SK-N-SH treated with all-trans-retinoic acid at 6 μM for 48 hours (cell line): ENCODE measurements at regions not wholly inside any gene's neighbourhood (a gene's known extent, or its start where the extent isn't known, plus 50 kb on each side); places are given as distances from the start of the nearest gene placed in this dataset.

ENCODE experiments used
- ATAC-seq: fragments of 200-7000 bp; cut with Tn5 transposase; 3 replicates; pipeline ENCODE4 v1.9.1; 2020; ENCODE audit warnings: mild to moderate bottlenecking, moderate library complexity
- ARNTL ChIP-seq: fragments of 450-650 bp; formaldehyde crosslinking; IDR thresholded peaks from 2 replicates; pipeline ENCODE4 v1.5.0; 2020; ENCODE audit warnings: low read depth, mild to moderate bottlenecking, moderate library complexity, borderline replicate concordance
- BACH2 ChIP-seq: fragments of 250-450 bp; sonication (Bioruptor Pico); IDR thresholded peaks from 2 replicates; pipeline ENCODE4 v1.9.0; 2021; ENCODE audit warnings: mild to moderate bottlenecking, borderline replicate concordance
- CSRNP3 ChIP-seq: fragments of 250-450 bp; sonication (Bioruptor Pico); IDR thresholded peaks from 2 replicates; pipeline ENCODE4 v1.5.1; 2021; ENCODE audit warnings: mild to moderate bottlenecking, moderate library complexity
- GLIS3 ChIP-seq: fragments of 250-450 bp; sonication (Bioruptor Pico); IDR thresholded peaks from 2 replicates; pipeline ENCODE4 v1.5.0; 2020; ENCODE audit warnings: mild to moderate bottlenecking, moderate library complexity
- ISL1 ChIP-seq: fragments of 250-450 bp; sonication (Bioruptor Pico); IDR thresholded peaks from 2 replicates; pipeline ENCODE4 v2.1.2; 2022; ENCODE audit warnings: mild to moderate bottlenecking, moderate library complexity
- POU6F1 ChIP-seq: fragments of 250-450 bp; sonication (Bioruptor Pico); IDR thresholded peaks from 2 replicates; pipeline ENCODE4 v1.8.0; 2021; ENCODE audit warnings: low read depth, mild to moderate bottlenecking, moderate library complexity, borderline replicate concordance
- RARB ChIP-seq: fragments of 250-450 bp; sonication (Bioruptor Pico); IDR thresholded peaks from 2 replicates; pipeline ENCODE4 v1.8.0; 2021; ENCODE audit warnings: mild to moderate bottlenecking, moderate library complexity
- TCF4 ChIP-seq: fragments of 250-450 bp; sonication (Bioruptor Pico); IDR thresholded peaks from 2 replicates; pipeline ENCODE4 v1.8.0; 2021; ENCODE audit warnings: mild to moderate bottlenecking, moderate library complexity, borderline replicate concordance
- TOX ChIP-seq: fragments of 250-450 bp; sonication (Bioruptor Pico); IDR thresholded peaks from 2 replicates; pipeline ENCODE4 v1.8.0; 2021; ENCODE audit warnings: mild to moderate bottlenecking, moderate library complexity, borderline replicate concordance
- ZC3H10 ChIP-seq: fragments of 250-450 bp; sonication (Bioruptor Pico); IDR thresholded peaks from 2 replicates; pipeline ENCODE4 v1.5.1; 2021; ENCODE audit warnings: mild to moderate bottlenecking, moderate library complexity
- ZNF565 ChIP-seq: fragments of 450-650 bp; formaldehyde crosslinking; conservative IDR thresholded peaks from 2 replicates; pipeline ENCODE4 v1.5.0; 2020; ENCODE audit warnings: low read depth, mild to moderate bottlenecking, moderate library complexity
- ZNF8 ChIP-seq: fragments of 450-650 bp; formaldehyde crosslinking; IDR thresholded peaks from 2 replicates; pipeline ENCODE4 v1.5.0; 2020; ENCODE audit warnings: mild to moderate bottlenecking, moderate library complexity
- TF ChIP-seq, protein P1 (sequence below): fragments of 250-450 bp; sonication (Bioruptor Pico); IDR thresholded peaks from 2 replicates; pipeline ENCODE4 v1.5.0; 2020; ENCODE audit warnings: mild to moderate bottlenecking, moderate library complexity
- TF ChIP-seq, protein P2 (sequence below): fragments of 250-450 bp; sonication (Bioruptor Pico); IDR thresholded peaks from 2 replicates; pipeline ENCODE4 v1.8.0; 2020; ENCODE audit warnings: mild to moderate bottlenecking, moderate library complexity, borderline replicate concordance
- TF ChIP-seq, protein P3 (sequence below): fragments of 250-450 bp; sonication (Bioruptor Pico); IDR thresholded peaks from 2 replicates; pipeline ENCODE4 v1.5.1; 2020; ENCODE audit warnings: low read depth, mild to moderate bottlenecking, moderate library complexity

DNA sequence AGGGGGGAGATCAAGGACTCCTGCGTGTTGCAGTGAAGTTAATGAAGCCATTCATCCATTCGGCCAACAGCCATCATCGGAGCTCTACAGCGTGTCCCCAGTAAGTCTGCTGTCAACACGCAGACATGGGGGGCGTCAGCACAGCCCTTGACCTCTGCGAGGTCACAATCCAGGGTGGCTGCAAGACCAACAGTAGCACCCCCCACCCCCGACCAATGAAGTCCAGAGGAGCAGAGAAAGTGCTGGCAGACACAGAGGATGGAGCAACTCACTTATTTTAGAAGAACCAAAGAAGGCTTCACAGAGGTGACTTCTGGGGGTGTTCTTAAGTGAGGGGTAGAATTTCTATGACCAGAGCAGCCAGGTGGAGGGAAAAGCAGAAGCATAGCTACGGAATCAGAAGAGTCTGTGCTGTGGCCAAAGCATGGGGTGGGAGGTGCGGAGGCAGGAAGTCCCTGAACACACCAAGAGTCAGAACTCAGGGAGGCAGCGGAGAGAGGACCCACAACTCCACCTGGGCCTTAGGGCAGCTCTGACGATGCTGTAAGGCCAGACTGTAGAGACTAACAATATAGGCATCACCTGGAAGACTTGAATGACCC is 185.4 kb downstream of the FOXO1 start:
- TF ChIP-seq TCF4 (no peak), ZNF565 (CRISPR knock-in tag) (no peak)
- TF ChIP-seq, protein P1, sequence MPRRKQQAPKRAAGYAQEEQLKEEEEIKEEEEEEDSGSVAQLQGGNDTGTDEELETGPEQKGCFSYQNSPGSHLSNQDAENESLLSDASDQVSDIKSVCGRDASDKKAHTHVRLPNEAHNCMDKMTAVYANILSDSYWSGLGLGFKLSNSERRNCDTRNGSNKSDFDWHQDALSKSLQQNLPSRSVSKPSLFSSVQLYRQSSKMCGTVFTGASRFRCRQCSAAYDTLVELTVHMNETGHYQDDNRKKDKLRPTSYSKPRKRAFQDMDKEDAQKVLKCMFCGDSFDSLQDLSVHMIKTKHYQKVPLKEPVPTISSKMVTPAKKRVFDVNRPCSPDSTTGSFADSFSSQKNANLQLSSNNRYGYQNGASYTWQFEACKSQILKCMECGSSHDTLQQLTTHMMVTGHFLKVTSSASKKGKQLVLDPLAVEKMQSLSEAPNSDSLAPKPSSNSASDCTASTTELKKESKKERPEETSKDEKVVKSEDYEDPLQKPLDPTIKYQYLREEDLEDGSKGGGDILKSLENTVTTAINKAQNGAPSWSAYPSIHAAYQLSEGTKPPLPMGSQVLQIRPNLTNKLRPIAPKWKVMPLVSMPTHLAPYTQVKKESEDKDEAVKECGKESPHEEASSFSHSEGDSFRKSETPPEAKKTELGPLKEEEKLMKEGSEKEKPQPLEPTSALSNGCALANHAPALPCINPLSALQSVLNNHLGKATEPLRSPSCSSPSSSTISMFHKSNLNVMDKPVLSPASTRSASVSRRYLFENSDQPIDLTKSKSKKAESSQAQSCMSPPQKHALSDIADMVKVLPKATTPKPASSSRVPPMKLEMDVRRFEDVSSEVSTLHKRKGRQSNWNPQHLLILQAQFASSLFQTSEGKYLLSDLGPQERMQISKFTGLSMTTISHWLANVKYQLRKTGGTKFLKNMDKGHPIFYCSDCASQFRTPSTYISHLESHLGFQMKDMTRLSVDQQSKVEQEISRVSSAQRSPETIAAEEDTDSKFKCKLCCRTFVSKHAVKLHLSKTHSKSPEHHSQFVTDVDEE: no peak
- ATAC-seq: no peak

DNA sequence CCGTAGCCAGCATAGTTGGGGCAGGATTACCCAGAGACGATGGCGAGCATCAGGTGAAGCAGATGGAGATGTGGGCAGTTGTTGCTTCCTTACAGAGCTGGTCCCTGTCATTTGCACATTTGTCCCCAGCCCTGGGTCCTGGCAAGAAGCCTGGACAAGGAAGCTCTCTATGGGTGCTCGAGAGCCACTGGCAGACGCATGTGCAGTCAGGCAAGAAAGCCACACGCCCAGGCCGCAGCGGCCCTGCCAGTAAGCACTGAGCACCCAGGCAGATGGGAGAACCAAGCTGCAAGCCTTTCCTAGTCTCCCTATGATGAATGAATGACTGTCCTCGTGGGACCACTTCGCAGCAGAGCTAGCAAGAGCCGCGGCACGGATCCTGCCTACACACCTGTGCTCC is 182.8 kb downstream of the FOXO1 start:
- TF ChIP-seq BACH2 (CRISPR knock-in tag) (no peak), ARNTL (CRISPR knock-in tag) (no peak), POU6F1 (CRISPR knock-in tag) (no peak), ZC3H10 (CRISPR knock-in tag) (no peak), CSRNP3 (CRISPR knock-in tag) (no peak), ZNF8 (no peak), ISL1 (no peak)
- TF ChIP-seq, protein P1: no peak
- TF ChIP-seq, protein P2, sequence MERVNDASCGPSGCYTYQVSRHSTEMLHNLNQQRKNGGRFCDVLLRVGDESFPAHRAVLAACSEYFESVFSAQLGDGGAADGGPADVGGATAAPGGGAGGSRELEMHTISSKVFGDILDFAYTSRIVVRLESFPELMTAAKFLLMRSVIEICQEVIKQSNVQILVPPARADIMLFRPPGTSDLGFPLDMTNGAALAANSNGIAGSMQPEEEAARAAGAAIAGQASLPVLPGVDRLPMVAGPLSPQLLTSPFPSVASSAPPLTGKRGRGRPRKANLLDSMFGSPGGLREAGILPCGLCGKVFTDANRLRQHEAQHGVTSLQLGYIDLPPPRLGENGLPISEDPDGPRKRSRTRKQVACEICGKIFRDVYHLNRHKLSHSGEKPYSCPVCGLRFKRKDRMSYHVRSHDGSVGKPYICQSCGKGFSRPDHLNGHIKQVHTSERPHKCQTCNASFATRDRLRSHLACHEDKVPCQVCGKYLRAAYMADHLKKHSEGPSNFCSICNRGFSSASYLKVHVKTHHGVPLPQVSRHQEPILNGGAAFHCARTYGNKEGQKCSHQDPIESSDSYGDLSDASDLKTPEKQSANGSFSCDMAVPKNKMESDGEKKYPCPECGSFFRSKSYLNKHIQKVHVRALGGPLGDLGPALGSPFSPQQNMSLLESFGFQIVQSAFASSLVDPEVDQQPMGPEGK (CRISPR knock-in tag): no peak
- TF ChIP-seq, protein P3, sequence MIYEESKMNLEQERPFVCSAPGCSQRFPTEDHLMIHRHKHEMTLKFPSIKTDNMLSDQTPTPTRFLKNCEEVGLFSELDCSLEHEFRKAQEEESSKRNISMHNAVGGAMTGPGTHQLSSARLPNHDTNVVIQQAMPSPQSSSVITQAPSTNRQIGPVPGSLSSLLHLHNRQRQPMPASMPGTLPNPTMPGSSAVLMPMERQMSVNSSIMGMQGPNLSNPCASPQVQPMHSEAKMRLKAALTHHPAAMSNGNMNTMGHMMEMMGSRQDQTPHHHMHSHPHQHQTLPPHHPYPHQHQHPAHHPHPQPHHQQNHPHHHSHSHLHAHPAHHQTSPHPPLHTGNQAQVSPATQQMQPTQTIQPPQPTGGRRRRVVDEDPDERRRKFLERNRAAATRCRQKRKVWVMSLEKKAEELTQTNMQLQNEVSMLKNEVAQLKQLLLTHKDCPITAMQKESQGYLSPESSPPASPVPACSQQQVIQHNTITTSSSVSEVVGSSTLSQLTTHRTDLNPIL (CRISPR knock-in tag): no peak
- no peak for ATAC-seq

GRCh38 chr13:40484101-40484800 is 182.2 kb downstream of the FOXO1 start:
- TF ChIP-seq ZNF565 (CRISPR knock-in tag) (no peak), TOX (CRISPR knock-in tag) (no peak), GLIS3 (CRISPR knock-in tag) (no peak), ISL1 (no peak), RARB (CRISPR knock-in tag) (no peak), TCF4 (no peak)
- ATAC-seq: no peak
